Fibroblast of the conjunctiva (primary cell): ENCODE measurements at regions not wholly inside any gene's neighbourhood (a gene's known extent, or its start where the extent isn't known, plus 50 kb on each side); places are given as distances from the start of the nearest gene placed in this dataset.

Experiments
- DNase-seq: peaks from one replicate; pipeline ENCODE4 v3.0.0-alpha.2; 2010; ENCODE audit warnings: low read depth

GRCh38 chr6:113500221-113500620 is 356.9 kb upstream of the MARCKS start:
- DNase-seq = no peak

GRCh38 chr6:113505084-113505699 is 352.0 kb upstream of the MARCKS start:
- no peak for DNase-seq

- DNase-seq = no peak
Observed at GRCh38 chr6:113508249-113508648, 348.9 kb upstream of the MARCKS start.

GRCh38 chr6:113511100-113511499 is 346.0 kb upstream of the MARCKS start:
- DNase-seq = no peak

DNA sequence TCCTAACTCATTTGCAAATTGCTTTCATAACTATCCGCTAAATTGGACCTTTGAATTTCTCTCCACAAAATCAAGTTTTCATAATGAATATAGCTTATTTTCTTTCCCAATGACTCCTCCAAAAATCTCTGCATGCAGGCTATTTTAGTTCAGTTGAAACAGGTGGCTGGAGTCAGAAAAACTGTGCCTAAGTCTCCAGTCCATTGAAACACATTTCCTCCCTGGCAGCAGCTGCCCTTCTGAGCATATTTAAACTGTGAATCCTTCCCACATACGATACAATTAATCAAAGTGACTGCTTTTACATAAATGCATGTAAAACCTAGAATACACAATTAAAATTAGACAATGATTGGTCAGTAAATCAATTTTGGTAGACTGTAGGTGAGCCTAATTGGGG is 344.6 kb upstream of the MARCKS start:
- DNase-seq = no peak

DNA sequence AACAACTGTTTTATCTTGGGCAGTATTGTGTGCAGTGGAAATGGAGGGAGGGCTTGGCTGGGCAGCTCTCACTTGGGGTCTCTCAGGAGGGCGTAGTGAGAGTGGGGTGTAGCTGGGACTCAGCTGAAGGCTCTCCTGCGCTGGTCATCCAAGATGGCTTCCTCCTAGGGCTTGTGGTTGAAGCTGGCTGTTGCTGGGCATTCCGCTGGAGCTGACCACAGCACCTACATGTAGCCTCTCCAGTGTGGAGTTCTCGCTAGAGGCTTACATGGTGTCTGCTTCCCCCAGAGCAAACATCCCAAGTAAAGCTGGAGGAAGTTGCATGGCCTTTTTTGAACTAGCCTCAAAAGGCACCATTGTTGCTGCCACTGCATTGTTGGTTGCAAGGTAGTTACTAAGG is 344.1 kb upstream of the MARCKS start:
- DNase-seq = no peak

DNA sequence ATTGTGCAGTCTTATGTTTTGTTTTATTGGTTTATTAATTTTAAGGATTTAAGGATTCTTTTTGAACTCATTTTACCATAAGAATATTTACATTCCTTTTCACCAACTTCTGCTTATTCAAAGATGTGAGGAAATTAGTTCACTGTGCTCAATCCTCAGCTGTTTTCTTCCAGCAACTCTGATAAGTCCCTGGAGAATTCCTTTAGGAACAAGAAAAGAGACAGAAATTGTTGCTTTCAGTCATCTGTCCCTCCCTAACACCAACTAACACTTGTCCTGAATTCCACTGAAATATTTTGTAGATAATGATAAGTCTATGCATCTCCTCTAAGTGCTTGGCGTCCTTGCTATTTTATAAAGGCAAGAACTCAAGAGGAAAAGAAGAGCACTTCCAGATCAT is 334.8 kb upstream of the MARCKS start:
- DNase-seq = no peak

DNA sequence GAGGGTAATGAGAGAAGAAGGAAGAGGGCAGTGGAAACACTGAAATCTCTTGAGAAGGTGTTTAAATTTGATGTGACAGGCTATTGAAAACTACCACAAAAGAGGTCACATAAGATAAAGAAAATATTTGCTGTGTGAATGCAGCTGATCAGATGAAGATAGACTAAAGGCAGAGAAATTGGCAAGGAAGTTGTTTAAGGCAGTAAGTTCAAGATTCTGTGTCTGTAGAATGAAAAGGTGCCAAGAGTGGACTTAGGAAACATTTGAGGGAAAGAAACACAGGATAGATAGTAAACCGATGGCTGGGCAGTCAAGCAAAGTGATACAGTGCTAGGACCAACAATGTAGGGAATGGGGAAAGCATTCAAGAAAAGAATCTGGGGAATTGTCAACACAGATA is 332.3 kb upstream of the MARCKS start:
- DNase-seq = no peak

DNA sequence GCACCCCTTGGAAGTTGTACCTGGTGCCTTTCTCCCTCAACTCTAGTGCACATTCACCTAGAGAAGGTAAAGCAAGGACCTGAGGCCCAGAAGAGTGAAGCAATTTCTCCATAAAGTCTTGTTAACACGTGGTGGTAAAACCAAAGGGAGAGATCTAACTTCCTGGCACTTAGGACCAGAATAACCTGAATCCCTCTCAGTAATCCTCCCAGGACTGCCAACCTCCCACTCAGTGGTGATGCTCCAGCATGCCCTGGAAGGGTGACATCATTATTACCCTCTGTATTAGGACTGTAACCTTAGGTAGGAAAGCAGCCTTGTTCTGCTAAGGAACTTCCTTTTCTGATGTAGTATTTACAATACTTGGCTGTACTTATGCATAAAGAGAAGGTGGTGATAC is 330.6 kb upstream of the MARCKS start:
- DNase-seq = no peak

DNA sequence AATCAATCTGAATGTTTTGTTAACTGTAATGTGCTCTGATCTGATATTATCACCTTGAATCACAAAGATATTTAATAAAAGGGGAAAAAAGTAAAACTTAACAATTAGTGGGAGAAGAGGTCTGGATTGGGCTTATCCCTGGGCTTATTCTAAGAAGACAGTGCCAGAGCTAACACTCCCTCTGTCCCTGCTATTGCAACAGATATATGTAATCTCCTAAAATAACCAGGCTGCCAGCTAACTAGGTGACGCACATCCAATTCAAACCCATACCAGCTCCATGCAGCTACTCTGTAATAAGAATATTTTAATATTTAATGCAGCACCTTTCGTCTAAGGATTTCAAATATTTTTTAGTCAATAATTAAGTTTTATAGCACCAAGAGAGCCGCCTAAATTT is 330.1 kb upstream of the MARCKS start:
- no peak for DNase-seq

GRCh38 chr6:113528111-113528510 is 329.0 kb upstream of the MARCKS start:
- DNase-seq = no peak

GRCh38 chr6:113529196-113529595 is 327.9 kb upstream of the MARCKS start:
- no peak for DNase-seq

DNA sequence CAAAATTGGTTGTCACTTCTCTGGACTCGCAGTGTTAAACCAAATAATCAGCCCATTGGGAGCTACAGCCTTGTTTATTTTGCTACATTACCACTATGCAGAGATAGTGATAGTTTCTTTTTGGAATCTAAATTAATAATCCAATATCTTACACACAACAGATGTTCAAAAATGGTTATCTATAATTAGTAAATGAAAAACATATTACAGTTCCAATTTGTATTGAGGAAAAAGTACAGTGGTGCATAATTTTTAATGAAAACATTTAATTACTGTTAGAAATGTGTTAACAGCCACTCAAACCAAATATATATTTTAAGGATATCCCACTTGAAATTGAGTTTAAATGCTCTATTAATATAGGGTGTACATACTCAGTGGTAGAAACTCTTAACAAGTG is 327.3 kb upstream of the MARCKS start:
- no peak for DNase-seq

DNA sequence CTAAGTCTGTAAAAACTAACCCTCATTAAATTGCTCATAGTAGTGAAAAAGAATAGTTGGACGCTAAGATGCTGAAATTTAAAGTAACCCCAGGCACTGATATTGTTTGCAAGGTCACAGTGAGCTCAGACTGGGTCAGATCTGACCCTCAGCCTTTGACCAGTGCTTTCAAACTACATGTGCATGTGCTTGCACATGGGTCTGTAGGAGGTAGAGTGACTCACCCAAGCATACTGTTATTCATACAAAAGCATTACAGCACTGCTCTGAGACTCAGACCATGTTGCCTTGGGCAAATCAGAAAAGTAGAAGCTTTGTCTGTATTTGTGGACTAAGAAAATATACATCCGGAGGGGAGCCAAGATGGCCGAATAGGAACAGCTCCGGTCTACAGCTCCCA is 326.4 kb upstream of the MARCKS start:
- DNase-seq = peak; percentile 46

DNA sequence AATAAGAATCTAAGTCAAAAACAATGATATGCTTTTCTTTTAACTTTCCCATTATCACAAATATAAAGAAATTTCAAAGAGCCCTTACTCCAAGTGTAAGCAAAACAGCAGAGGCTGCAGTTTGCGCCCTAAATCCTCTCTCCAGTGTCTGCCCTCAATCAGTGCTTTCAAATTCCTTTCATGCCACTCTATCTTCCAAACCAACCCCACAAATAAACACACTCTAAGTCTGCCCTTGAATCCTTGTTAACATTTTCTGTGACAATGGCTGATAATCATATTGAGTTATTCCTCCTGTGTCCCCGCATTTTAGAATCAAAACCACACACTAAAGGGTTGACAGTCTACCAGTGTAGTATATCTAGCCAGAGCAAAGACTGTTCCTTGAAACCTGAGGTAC is 317.9 kb upstream of the MARCKS start:
- DNase-seq = no peak

GRCh38 chr6:113539623-113540022 is 317.5 kb upstream of the MARCKS start:
- DNase-seq = no peak

DNA sequence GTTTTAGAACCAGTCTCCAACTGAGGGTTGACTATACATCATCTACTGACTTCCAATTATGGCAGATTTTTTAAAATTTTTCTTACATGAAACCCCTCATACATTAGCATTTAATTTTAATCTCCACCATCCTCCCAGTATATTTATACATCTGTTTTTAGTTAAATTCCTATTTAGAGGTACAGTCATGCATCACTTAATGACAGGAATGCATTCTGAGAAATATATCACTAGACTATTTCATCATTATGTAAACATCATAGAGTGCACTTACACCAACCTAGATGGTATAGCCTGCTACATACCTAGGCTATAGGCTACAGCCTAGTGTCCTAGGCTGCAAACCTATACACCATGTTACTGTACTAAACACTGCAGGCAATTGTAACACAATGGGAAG is 316.7 kb upstream of the MARCKS start:
- DNase-seq = no peak

DNA sequence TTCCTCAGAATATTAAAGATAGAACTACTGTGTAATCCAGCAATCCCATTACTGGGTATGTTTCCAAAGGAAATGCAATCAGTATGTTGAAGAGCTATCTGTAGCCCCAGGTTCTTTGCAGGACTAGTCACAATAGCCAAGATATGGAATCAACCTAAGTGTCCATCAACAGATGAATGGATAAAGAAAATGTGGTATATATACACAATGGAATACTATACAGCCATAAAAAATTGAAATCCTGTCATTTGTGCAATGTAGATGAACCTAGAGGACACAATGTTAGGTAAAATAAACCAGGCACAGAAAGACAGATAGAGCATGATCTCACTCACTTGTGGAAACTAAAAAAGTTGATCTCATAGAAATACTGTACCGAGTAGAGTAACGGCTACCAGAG is 306.0 kb upstream of the MARCKS start:
- DNase-seq = no peak

- DNase-seq = no peak
Observed at GRCh38 chr6:113556775-113557174, 300.4 kb upstream of the MARCKS start.

DNA sequence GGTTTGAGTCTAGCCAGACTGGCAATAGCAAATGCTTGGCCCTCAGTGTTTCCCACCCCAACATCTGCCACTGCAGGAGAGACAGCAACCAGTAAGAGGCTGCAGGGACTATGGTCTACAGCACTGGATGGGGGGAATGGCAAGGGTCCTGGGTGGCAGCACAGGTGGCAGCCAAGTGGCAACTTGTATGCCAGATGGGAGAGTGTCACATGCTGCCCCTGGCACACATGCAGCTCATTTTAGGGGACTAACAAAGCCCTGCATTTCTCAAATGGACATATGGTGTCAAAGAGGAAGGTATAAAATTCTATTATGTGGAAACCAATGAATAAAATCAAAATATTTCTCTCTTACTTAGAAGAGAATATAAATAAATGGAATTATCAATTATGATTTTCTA is 298.7 kb upstream of the MARCKS start:
- no peak for DNase-seq

DNA sequence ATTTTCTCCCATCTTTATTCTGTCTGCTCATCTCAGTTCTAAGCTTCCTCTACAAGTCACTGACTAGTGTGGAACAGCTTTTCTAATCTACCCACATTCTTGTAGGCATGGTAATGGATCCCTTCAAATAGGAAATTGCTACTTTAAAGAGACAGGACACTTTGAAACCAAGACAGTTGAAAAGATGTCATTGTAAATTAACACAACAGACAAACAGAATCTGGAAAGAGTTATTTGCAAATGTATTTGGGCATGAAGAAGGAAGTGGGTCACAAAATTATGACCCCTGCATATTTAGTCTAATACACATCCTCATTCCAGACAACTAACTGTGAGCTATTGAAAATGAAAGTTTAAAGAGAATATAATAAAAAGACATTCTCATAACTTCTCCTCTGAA is 298.2 kb upstream of the MARCKS start:
- DNase-seq = no peak

- DNase-seq = no peak
Observed at GRCh38 chr6:113560376-113560775, 296.8 kb upstream of the MARCKS start.

DNA sequence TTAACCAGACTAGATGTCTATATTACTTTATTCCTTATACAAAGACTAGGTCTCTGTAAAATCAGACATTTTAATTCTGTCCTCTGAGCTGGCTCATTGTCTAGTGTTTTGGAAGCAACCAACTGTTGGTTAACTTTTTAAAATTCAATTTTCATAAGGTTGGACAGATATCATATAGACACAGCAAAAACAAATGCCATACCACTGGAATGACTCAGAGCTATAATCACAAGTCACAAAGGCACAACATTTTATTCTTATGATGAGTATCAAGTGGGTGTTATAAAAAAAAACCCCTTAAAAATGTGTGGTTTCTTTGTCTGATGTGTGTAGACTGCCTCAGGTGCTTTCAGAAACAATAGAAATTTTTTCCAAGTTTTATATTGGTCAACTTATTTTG is 296.2 kb upstream of the MARCKS start:
- no peak for DNase-seq

GRCh38 chr6:113562248-113562647 is 294.9 kb upstream of the MARCKS start:
- no peak for DNase-seq
